PC-3 (cell line): ENCODE measurements at regions not wholly inside any gene's neighbourhood (a gene's known extent, or its start where the extent isn't known, plus 50 kb on each side); places are given as distances from the start of the nearest gene placed in this dataset.

Source experiments
- ATAC-seq: fragments of 200-7000 bp; cut with Tn5 transposase; 2 replicates; pipeline ENCODE4 v1.9.1; 2020; ENCODE audit warnings: mild to moderate bottlenecking, moderate library complexity
- BruUV-seq: library from RNA; stranded (reverse); fragments of 400-500 nt; replicated peaks from 2 replicates; lab custom pipeline; 2021; lab: Mats Ljungman, UMichigan
- CTCF ChIA-PET: fragments of 300-600 bp; sonication (Branson Sonifier 250); formaldehyde crosslinking; loops from one replicate; lab custom pipeline; 2022; ENCODE audit warnings: antibody characterized with exemption; lab: Charles Lee
- POLR2A ChIA-PET: fragments of 300-600 bp; sonication (Branson Sonifier 250); formaldehyde crosslinking; loops from one replicate; lab custom pipeline; 2022; ENCODE audit warnings: antibody characterized with exemption; ENCODE audit not compliant: unreplicated experiment; lab: Charles Lee
- DNase-seq: peaks from one replicate; pipeline ENCODE4 v3.0.0-alpha.2; 2015
- H2AFZ ChIP-seq: fragments of 300-600 bp; sonication (generic); 2 replicates; pipeline ENCODE4 v1.6.0; 2016; ENCODE audit warnings: antibody characterized with exemption, low read length
- H3F3A ChIP-seq: fragments of 300-600 bp; sonication (generic); one replicate; pipeline ENCODE4 v1.6.0; 2017; ENCODE audit warnings: antibody characterized with exemption, low read length, control low read depth, mild to moderate bottlenecking; ENCODE audit not compliant: unreplicated experiment
- H3K27ac ChIP-seq: fragments of 300-600 bp; sonication (generic); 2 replicates; pipeline ENCODE4 v1.5.1; 2016; ENCODE audit warnings: mild to moderate bottlenecking, low read length
- H3K27me3 ChIP-seq: fragments of 300-600 bp; sonication (generic); 2 replicates; pipeline ENCODE4 v1.6.1; 2016; ENCODE audit warnings: low read length, mixed read lengths
- H3K36me3 ChIP-seq: fragments of 300-600 bp; sonication (generic); 2 replicates; pipeline ENCODE4 v1.6.1; 2016; ENCODE audit warnings: low read depth, mixed run types, low read length, mixed read lengths
- H3K4me1 ChIP-seq: fragments of 300-600 bp; sonication (generic); 2 replicates; pipeline ENCODE4 v1.5.1; 2016; ENCODE audit warnings: low read length; ENCODE audit not compliant: insufficient read depth
- H3K4me2 ChIP-seq: fragments of 300-600 bp; sonication (generic); 2 replicates; pipeline ENCODE4 v1.6.0; 2016; ENCODE audit warnings: low read length
- H3K4me3 ChIP-seq: fragments of 300-600 bp; sonication (generic); 2 replicates; pipeline ENCODE4 v1.5.1; 2016; ENCODE audit warnings: mild to moderate bottlenecking, low read length, mixed read lengths
- H3K79me2 ChIP-seq: fragments of 300-600 bp; sonication (generic); 2 replicates; pipeline ENCODE4 v1.6.1; 2017; ENCODE audit warnings: low read length, mixed read lengths
- H3K9ac ChIP-seq: fragments of 300-600 bp; sonication (generic); 2 replicates; pipeline ENCODE4 v1.6.0; 2016; ENCODE audit warnings: mild to moderate bottlenecking, low read length
- H3K9me2 ChIP-seq: fragments of 300-600 bp; sonication (generic); replicated peaks from 2 replicates; pipeline ENCODE4 v1.6.1; 2016; ENCODE audit warnings: mixed run types, low read length, mixed read lengths
- H3K9me3 ChIP-seq: fragments of 300-600 bp; sonication (generic); 2 replicates; pipeline ENCODE4 v1.6.1; 2016; ENCODE audit warnings: low read length, mixed read lengths
- H4K20me1 ChIP-seq: fragments of 300-600 bp; sonication (generic); 2 replicates; pipeline ENCODE4 v1.6.1; 2016; ENCODE audit warnings: low read length, mixed read lengths
- EZH2 ChIP-seq: fragments of 300-600 bp; sonication (generic); IDR thresholded peaks from one replicate; pipeline ENCODE4 v1.6.1; 2017; ENCODE audit warnings: antibody characterized with exemption, mild to moderate bottlenecking, low read length; ENCODE audit not compliant: unreplicated experiment
- EZH2phosphoT487 ChIP-seq: fragments of 300-600 bp; sonication (generic); IDR thresholded peaks from 2 replicates; pipeline ENCODE4 v1.6.1; 2018; ENCODE audit warnings: mild to moderate bottlenecking, antibody characterized with exemption, low read length, borderline replicate concordance
- intact Hi-C: fragments of 100-400 bp; cut with micrococcal nuclease; formaldehyde crosslinking; loops from 2 replicates; pipeline ENCODE4 v1.9.0; 2023
- TF ChIP-seq, protein P1 (sequence below): fragments of 300-600 bp; sonication (generic); conservative IDR thresholded peaks from 2 replicates; pipeline ENCODE4 v1.5.1; 2017; ENCODE audit warnings: antibody characterized with exemption, low read depth, mild to moderate bottlenecking, low read length

GRCh38 chr4:187179086-187180058, 455.7 kb upstream of the FAT1 start:
- Histone ChIP-seq H3K27me3 (no peaks in the 10 kb centered on the region), H3K4me3 (no peak overlapping the region), H3K79me2 (no peaks in the 10 kb centered on the region), H3K4me2 (no peak overlapping the region), H3K4me1 (peaks cover 4% of the 10 kb centered on the region; the same call in 1 of the 2 replicates), H3K36me3 (no peaks in the 10 kb centered on the region), H3K27ac (no peak overlapping the region), H3F3A (no peaks in the 10 kb centered on the region), H3K9me3 (no peaks in the 10 kb centered on the region), H3K9me2 (no peaks in the 10 kb centered on the region), H2AFZ (no peak overlapping the region), H4K20me1 (no peaks in the 10 kb centered on the region), H3K9ac (no peak overlapping the region)
- DNase-seq (no peak), ATAC-seq (no peak)
- POLR2A ChIA-PET: no interaction called here
- TF ChIP-seq EZH2phosphoT487 (no peak), EZH2 (no peak)
- TF ChIP-seq, protein P1, sequence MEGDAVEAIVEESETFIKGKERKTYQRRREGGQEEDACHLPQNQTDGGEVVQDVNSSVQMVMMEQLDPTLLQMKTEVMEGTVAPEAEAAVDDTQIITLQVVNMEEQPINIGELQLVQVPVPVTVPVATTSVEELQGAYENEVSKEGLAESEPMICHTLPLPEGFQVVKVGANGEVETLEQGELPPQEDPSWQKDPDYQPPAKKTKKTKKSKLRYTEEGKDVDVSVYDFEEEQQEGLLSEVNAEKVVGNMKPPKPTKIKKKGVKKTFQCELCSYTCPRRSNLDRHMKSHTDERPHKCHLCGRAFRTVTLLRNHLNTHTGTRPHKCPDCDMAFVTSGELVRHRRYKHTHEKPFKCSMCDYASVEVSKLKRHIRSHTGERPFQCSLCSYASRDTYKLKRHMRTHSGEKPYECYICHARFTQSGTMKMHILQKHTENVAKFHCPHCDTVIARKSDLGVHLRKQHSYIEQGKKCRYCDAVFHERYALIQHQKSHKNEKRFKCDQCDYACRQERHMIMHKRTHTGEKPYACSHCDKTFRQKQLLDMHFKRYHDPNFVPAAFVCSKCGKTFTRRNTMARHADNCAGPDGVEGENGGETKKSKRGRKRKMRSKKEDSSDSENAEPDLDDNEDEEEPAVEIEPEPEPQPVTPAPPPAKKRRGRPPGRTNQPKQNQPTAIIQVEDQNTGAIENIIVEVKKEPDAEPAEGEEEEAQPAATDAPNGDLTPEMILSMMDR: no peak
- intact Hi-C loops: no loop called here
- no TSS peak for BruUV-seq
- CTCF ChIA-PET: no interaction called here

- ChIA-PET POLR2A (no interaction called here), CTCF (no interaction called here)
- Histone ChIP-seq H3K9me2 (no peaks in the 10 kb centered on the region), H2AFZ (no peak overlapping the region), H3K4me3 (no peak overlapping the region), H4K20me1 (no peaks in the 10 kb centered on the region), H3K27ac (no peak overlapping the region), H3F3A (no peaks in the 10 kb centered on the region), H3K9me3 (no peaks in the 10 kb centered on the region), H3K4me2 (no peak overlapping the region), H3K36me3 (no peaks in the 10 kb centered on the region), H3K27me3 (no peaks in the 10 kb centered on the region), H3K4me1 (peaks cover 4% of the 10 kb centered on the region; the same call in 1 of the 2 replicates), H3K79me2 (no peaks in the 10 kb centered on the region), H3K9ac (no peak overlapping the region)
- BruUV-seq: no TSS peak
- TF ChIP-seq EZH2: no peak
- TF ChIP-seq, protein P1: no peak
- no peak for TF ChIP-seq EZH2phosphoT487
- ATAC-seq (no peak), DNase-seq (no peak)
- intact Hi-C loops: no loop called here
These were observed 457.4 kb upstream of the FAT1 start for GRCh38 chr4:187181054-187181453.

- H3K27ac ChIP-seq: no peak overlapping the region
- H3F3A ChIP-seq: no peaks in the 10 kb centered on the region
- no peaks in the 10 kb centered on the region for H3K27me3 ChIP-seq
- TF ChIP-seq EZH2phosphoT487 (no peak), EZH2 (no peak)
- TF ChIP-seq, protein P1: no peak
- ATAC-seq (no peak), DNase-seq (no peak)
- CTCF ChIA-PET: no interaction called here
- H4K20me1 ChIP-seq: no peaks in the 10 kb centered on the region
- H3K4me1 ChIP-seq: peaks cover 4% of the 10 kb centered on the region; the same call in 1 of the 2 replicates
- H3K9me3 ChIP-seq: no peaks in the 10 kb centered on the region
- H3K79me2 ChIP-seq: no peaks in the 10 kb centered on the region
- intact Hi-C loops: no loop called here
- no peak overlapping the region for H3K4me3 ChIP-seq
- no peak overlapping the region for H3K9ac ChIP-seq
- H2AFZ ChIP-seq: no peak overlapping the region
- H3K4me2 ChIP-seq: no peak overlapping the region
- no peaks in the 10 kb centered on the region for H3K9me2 ChIP-seq
- POLR2A ChIA-PET: no interaction called here
- no peaks in the 10 kb centered on the region for H3K36me3 ChIP-seq
- BruUV-seq: no TSS peak
These were observed 459.7 kb upstream of the FAT1 start for GRCh38 chr4:187183346-187183745.
